IPS-NIHi11 (cell line): ENCODE measurements at regions not wholly inside any gene's neighbourhood (a gene's known extent, or its start where the extent isn't known, plus 50 kb on each side); places are given as distances from the start of the nearest gene placed in this dataset.
"Not testable (repeated sequence)": the region's sequence is repeated elsewhere in the genome, so short reads cannot be mapped to it uniquely, and the experiment has no call there.

Experiments
- DNase-seq: peaks from one replicate; pipeline ENCODE4 v3.0.0; 2012; ENCODE audit warnings: mixed read lengths, low spot score

DNA sequence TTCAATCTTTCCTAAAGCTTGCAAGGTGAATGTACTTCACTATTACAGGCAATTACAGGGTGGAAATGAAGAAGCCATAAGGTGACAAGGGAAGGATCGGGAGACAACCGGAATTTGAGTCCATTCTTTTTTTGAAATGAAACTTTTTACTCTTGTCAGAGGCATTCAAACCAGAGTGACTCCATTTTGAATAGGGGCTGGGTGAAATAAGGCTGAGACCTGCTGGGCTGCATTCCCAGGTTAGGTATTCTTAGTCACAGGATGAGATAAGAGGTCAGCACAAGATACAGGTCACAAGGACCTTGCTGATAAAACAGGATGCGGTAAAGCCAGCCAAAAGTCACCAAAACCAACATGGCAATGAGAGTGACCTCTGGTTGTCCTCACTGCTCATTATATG is 363.3 kb downstream of the TYW1 start:
- no peak for DNase-seq

DNA sequence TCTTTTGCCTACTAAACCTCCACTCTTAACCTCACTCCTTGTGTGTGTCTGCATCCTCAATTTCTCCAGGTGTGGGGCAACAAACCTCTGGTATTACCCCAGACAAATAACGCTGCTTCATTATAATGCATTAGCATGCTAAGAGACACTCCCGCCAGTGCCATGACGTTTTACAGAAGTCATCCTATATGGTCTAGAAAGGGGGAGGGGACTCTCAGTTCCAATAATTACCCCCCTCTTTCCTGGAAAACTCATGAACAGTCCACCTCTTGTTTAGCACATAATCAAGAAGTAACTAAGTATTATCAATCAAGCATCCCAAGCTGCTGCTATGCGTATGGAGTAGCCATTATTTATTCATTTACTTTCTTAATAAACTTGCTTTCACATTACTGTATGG is 364.5 kb downstream of the TYW1 start:
- no peak for DNase-seq

DNA sequence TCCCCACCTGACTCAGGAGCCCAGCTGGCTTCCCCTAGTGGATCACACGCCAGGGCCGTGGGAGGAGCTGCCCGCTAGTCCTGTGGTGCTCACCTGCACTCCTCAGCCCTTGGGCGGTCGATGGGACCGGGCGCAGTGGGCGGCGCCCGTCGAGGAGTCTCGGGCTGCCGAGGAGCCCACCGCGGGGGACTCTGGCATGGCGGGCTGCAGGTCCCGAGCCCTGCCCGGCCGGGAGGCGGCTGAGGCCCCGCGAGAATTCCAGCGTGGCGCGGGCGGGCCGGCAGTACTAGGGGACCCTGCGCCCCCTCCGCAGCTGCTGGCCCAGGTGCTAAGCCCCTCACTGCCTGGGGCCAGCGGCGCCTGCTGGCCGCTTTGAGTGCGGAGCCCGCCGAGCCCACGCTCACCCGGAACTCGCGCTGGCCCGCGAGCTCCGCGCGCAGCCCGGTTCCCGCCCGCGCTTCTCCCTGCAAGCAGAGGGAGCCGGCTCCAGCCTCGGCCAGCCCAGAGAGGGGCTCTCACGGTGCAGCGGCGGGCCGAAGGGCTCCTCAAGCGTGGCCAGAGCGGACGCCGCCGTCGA is 367.9 kb downstream of the TYW1 start:
- no peak for DNase-seq

DNA sequence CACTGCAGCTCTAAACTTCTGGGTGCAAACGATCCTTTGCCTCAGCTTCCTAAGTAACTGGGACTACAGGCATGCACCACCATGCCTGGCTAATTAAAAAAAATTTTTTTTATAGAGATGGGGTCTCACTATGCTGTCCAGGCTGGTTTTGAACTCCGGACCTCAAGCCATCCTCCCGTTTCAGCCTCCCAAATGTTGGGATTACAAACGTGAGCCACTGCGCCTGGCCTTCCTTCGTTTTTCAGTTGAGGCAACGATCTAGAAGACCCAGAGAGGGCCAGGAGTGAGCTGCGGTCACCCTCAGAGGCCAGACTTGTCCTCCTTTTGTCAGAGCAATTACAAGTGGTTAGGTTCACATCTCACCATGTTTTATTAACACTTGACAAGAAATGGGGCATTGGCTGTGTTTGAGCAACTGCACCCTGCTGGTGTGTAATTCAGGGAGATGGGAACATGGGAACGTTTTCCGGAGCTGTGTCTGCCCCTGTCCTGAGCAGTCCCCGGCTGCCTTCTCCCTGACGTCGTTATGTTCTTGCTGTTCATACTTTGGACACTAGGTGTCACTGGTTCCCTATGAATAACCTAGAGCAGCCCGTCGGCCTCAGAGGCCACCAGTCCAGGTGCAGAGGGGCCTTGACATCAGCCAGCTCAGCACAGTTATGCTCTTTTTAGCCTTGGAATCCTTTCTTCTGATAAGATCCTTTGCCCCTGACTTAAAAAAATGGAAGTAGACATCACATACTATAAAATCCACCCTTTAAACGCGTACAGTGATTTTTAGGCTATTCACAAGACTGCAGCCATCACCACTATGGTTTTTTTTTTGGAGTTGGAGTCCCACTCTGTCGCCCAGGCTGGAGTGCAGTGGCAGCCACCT is 375.0 kb downstream of the TYW1 start:
- peak; percentile 93 for DNase-seq

DNA sequence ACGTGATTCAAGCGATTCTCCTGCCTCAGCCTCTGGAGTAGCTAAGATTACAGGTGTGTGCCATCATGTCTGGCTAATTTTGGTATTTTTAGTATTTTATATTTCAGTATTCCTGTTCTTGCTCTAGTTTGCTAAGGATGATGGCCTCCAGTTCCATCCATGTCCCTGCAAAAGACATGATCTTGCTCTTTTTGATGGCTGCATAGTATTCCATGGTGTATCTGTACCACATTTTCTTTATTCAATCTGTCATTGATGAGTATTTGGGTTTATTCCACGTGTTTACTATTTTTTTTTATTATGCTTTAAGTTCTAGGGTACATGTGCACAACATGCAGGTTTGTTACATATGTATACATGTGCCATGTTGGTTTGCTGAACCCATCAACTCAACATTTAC is 376.8 kb downstream of the TYW1 start:
- not testable (repeated sequence) for DNase-seq

DNA sequence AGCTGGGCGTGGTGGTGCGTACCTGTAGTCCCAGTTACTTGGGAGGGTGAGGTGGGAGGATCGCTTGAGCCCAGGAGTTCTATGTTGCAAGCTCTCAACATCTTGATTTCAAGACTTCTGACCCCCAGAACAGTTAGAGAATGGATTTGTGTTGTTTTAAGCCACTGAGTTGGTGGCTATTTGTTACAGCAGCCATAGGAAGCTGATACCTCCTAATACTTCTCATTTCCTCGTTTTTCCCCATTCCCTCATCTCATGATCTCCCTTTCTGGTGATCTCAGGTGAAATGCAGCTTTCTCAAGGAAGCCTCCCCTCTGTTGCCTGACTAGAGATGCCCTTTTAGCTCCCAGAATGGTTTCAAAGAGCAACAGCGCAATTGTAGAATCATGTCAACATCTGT is 378.8 kb downstream of the TYW1 start:
- DNase-seq, result no peak

DNA sequence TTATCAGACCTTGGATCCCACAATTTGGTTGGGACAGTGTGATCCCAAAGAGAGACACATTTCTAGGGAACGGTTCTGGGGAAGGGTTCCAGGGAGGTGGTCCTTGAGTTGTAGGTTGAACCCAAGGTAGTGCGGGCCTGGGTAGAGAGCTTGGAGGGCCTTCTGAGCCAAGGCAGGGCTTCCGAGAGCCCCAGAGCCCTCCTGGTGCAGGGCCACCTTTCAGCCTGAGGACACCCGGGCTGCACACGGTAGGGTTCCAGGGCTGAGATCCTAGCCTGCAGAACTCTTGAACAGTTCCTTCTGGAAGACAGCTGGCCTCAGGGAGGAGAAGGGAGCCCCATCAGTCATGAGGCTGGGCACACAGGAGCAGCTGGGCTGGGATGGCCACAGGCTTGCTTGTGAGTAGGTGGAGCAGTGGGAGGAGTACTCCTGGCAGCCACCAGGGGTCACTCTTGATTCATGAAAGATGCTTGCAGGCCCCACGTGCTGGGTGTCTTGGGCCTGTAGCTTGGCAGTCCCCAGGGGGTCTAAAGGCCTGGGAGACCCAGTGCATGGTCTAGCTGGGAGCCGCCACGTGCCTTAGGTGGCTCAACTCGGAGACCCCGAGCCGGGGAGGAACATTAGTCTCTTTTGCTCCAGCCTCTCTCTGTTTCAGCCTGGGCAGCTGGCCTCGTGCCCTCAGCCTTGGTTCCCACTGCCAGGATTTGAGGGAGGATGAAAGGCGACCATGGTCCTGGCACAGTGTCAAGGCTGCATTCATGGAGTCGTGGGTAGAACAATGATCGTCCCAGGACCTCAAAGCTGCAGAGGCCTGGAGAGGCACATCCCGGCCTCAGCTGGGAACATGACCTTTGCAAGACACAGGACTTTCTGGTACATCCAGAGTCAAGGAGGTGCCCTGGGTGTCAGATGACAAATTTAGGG is 381.6 kb downstream of the TYW1 start:
- peak; percentile 85 for DNase-seq

DNA sequence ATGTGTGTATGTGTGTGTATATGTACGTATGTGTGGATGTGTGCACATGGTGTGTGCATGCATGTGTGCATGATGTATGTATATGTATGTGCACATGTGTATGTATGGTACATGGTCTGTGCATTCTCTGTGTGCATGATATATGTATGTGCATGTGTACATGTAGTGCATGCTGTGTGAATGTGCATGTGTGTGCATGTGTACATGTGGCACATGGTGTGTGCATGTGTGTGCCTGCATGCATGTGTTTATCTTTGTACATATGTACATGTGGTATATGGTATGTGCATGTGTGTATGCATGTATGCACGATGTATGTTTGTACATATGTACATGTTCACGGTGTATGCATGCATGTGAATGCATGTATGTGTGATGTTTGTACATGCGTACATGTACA is 383.7 kb downstream of the TYW1 start:
- no peak for DNase-seq

DNA sequence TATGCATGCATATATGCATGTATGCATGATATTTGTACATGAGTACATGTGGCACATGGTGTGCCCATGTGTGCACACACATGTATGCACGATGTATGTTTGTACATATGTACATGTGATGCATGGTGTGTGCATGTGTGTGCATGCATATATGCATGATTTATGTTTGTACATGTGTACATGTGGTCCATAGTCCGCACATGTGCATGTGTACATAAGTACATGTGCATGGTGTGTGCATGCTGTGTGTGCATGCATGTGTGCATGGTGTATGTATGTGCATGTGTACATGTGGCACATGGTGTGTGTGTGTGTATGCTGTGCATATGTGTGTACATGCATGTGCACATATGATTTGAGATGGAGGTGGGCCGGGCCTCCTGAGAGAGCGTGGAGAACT is 384.2 kb downstream of the TYW1 start:
- no peak for DNase-seq

DNA sequence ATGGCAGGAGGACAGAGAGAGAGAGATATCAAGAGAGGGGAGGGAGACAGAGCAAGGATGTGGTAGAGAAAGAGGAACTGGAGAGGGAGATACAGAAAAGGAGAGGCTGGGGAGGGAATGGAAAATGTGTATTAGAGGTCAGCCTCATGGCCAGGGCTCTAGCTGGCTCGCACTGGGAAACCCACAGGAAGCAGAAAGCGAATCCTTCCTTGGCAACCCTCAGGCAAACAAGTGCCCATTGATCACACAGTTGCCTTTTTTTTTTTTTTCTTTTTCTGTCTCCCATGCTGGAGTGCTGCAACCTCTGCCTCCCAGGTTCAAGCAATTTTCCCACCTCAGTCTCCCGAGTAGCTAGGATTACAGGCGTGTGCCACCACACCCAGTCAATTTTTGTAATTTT is 391.2 kb downstream of the TYW1 start:
- no peak for DNase-seq

DNA sequence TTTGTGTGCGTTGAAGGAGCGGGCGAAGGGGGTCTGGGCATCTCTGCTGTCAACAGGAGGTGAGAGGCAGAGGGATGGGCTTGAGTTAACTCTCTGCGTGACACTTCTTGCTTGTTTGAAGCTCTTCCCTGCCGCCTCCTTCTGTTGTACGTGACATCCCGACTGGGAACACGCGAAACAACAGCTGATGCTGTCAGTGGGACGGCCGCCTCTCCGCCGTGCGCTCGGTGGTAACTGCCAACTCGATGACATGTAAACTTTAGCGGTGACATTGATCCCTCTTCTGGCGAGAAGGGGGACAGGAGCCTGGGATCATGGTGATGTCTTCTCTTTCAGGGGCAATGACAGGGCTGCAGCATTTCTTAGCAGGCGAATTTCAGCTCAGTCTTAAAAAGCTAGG is 394.5 kb downstream of the TYW1 start:
- DNase-seq, result peak; percentile 41

DNA sequence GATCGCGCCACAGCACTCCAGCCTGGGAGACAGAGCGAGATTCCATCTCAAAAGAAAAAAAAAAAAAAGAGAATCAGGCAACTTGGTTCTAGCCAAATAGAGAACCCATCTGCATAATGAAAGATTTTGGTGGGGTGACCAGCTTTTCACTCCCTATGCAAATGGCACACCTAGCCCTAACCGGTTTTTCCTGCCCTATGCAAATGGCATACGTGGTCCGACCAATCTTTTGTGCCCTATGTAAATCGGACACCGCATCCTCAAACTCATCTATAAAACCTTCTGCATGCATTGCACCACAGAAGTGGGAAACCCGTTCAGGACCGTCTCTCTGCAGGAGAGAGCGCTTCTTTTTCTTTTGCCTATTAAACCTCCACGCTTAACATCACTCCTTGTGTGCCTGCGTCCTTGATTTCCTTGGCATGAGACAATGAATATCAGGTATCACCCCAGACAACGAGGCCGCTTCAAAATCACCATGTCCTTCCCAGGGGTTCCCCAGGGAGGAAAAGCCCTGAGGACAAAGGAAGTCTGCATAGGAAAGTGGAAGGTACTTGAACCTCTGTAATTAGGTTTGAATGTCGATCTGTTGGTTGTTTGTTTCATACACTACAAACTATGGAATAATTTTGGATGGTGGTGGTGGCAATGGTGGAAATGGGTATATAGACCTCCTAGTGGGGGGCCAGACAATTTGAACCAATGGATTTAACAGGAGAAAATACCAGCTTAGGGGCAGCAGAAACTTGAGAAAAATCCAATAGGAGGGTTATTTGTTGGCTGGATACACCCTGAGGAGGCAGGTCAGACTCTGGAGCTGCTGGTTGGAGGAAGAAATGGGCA is 396.2 kb downstream of the TYW1 start:
- DNase-seq, result peak; percentile 56

DNA sequence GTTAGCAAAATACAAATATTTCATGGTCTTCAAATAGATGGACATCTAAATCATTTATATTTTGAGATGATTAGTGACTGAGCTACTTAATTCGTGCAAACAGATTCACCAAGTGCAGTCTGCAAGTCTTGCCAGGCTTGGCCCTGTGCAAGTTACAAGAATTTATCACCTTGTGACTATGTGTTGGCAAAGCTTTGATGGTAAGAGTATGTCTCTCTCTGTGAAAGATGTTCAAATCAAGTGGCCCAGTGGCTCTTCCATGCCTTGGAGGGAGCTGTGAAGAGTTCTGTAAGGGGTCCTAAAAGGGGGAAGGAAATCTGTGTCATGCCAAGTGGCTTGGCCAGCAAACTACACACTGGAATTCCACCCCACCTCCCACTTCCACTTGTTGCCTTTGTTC is 397.3 kb downstream of the TYW1 start:
- no peak for DNase-seq

DNA sequence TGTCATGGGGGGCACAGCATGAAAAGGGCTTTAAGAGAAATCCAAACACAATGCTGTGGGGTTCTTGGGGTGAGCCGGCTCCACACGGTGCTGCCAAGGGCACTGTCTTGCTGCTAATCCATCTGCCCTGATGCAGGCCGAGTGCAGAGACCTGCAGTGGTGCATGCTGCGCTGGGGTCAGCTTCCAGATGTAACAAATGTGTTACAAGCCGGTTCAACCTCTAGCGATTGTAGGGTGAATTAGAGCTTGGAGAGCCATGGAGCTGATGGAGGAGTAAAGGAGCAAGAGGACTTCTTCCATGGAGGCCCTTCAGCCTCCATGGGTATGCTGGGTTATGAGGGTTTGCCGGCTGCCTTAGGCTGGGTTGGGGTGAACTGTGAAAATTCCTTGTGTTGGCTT is 402.3 kb downstream of the TYW1 start:
- no peak for DNase-seq

DNA sequence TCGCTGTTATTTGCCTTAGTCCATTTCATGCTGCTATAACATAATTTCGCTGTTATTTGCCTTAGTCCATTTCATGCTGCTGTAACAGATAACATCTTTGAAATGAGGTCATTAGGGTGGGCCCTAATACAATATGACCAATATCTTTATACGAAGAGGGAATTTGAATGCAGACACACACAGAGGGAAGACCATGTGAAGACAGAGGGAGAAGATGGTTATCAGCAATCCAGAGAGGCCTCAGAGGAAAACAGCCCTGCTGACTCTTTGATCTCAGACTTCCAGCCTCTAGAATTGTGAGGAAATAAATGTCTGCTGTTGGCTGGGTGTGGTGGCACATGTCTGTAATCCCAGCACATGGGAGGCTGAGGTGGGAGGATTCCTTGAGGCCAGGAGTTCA is 404.9 kb downstream of the TYW1 start:
- DNase-seq, result no peak

DNA sequence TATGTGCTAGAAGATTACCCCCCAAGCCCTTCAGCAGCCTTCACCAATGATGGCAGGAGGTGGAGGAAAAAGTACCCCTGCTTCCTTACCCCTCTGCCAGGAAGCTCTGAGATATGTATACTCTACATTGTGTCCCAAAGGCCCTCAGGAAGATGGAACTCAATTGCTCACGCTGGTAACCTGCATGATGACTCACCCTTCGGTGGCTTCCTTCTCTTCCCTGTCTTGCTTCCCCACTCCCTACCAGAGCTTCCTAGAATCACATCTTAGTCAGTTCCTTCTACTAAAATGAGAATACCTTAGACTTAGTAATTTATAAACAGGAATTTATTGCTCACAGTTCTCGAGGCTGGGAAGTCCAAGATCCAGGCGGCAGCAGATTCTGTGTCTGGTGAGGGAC is 405.6 kb downstream of the TYW1 start:
- no peak for DNase-seq

DNA sequence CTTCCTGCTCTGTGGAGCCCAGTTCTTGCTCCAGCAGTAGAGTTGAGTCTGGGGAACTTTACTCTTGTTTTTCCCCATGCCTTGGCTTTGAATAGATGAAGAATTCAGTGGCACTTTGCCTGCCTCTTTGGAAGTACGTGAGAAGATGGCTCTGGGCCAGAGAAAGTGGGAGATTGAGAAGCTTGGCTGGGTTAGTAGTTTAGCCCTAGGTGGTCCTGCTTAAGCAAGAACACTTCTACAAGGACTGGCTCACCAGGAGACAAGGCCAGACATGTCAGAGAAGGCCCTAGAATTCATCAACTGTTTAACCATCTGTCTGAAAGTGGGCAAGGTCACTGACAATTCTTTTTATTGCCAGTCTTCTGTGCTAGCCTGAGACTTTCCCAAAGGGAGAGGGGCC is 410.3 kb downstream of the TYW1 start:
- DNase-seq, result no peak

DNA sequence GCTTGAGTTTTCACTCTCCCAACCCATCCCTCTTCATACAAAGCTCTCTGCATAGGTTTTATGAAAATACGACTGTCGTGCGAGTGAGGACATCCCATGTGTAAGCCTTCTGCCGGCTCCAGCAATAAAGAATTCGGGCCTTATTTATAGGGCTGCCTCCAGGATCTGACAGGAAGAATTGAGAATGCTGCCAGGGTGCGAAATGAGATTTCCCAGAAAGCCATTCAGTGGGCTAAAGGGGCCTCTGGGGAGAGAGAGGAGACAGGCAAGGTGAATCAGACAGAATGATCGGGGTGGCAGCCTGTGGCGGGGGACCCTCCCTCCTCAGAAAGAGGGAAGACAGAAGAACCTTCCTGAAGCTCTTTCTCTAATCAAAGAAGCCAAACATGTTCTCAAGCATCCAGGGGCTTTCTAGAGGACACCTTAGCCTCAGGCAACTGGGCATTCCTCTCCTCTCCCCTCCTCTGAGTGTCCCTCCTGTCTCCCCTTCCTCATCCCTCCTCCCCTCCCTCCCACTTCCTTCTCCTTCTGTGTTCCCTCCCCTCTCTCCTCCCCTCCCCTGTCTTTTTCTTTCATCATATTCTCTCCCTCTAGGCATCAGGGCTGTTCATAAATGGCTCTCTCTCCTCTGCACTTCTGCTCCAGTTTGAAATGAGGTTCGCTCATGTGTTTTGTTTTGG is 410.9 kb downstream of the TYW1 start:
- no peak for DNase-seq

DNA sequence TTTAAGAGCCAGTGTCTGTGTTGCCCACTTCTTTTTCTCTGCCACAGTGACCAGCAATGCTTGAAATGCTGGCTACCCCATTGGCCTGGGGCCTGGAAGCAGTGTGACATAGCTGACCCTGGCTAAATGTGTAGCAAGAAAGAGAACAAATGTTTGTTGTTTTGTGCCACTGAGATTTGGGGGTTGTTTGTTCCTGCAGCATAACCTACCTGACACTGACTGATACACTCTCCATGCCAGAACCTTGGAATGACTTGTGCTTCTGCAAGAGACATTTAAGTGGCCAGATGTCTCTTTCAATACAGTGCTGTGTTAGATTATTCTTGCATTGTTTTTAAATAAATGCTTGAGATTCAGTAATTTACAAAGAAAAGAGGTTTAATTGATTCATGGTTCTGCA is 411.5 kb downstream of the TYW1 start:
- no peak for DNase-seq

DNA sequence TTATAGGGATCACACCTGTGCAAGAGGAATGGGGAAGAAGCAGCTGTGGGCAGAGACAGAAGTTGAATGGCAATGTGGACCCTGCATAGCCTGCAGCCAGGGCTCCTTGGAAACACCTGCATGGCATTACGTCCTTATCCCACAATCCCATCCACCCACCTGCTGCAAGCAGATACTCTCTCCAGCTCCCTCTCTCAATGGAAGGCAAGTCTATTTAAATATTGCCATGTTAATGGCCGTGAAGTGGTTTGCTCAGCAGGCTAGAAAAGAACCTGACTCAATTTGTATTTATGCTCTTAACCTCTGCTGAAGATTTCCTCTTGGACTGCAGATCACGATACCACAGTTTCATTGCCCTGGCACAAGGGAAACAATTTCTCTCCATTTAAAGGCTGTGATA is 417.0 kb downstream of the TYW1 start:
- DNase-seq, result no peak

DNA sequence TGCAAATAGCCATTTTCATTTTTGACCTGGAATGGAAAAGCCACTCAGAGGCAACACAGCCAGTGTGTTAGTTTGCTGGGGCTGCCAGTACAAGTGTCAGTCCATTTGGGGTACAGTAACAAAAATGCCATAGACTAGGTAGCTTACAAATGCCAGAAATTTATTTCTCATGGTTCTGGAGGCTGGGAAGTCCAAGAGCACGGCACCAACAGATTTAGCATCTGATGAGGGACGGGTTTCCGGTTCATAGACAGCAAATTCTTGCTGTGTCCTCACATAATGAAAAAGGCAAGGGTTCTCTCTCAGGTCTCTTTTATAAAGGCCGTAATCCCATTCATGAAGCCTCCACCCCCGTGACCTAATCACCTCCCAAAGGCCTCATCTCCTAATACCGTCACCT is 418.2 kb downstream of the TYW1 start:
- no peak for DNase-seq
